ENCODE measurements at regions not wholly inside any gene's neighbourhood (a gene's known extent, or its start where the extent isn't known, plus 50 kb on each side); places are given as distances from the start of the nearest gene placed in this dataset.
"Not testable (repeated sequence)": the region's sequence is repeated elsewhere in the genome, so short reads cannot be mapped to it uniquely, and the experiment has no call there.

DNA sequence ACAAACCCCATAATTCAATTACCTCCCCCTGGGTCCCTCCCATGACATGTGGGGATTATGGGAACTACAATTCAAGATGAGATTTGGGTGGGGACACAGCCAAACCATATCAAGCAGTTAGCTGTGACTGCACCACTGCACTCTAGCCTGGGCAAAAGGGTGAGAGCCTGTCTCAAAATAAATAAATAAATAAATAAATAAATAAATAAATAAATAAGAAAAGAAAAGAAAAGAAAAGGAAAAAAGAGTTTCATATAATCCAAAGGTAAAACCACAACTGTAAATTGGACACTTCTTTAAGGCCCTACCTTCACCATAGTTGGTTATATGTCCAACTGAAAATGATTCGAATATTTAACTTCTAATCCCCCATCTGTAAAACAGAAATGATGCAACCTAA lies 157.6 kb upstream of the FIGN start:
- TF ChIP-seq, protein P1, sequence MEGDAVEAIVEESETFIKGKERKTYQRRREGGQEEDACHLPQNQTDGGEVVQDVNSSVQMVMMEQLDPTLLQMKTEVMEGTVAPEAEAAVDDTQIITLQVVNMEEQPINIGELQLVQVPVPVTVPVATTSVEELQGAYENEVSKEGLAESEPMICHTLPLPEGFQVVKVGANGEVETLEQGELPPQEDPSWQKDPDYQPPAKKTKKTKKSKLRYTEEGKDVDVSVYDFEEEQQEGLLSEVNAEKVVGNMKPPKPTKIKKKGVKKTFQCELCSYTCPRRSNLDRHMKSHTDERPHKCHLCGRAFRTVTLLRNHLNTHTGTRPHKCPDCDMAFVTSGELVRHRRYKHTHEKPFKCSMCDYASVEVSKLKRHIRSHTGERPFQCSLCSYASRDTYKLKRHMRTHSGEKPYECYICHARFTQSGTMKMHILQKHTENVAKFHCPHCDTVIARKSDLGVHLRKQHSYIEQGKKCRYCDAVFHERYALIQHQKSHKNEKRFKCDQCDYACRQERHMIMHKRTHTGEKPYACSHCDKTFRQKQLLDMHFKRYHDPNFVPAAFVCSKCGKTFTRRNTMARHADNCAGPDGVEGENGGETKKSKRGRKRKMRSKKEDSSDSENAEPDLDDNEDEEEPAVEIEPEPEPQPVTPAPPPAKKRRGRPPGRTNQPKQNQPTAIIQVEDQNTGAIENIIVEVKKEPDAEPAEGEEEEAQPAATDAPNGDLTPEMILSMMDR (IDR thresholded peaks at IDR 0.05), result not testable (repeated sequence)
- TF ChIP-seq EP300, POLR2A (IDR thresholded peaks at IDR 0.05): not testable (repeated sequence)
